A549 (cell line): ENCODE measurements at regions not wholly inside any gene's neighbourhood (a gene's known extent, or its start where the extent isn't known, plus 50 kb on each side); places are given as distances from the start of the nearest gene placed in this dataset.

Experiments used
- ATAC-seq, 2 experiments: fragments of 200-7000 bp in 1 of 2; fragments of >200 bp in 1 of 2; cut with Nextera tagmentation in 1 of 2; cut with Tn5 transposase in 1 of 2; 3 replicates each; pipeline versions ENCODE4 v1.8.0 to v1.9.1; 2018 to 2020; ENCODE audit warnings: mild to moderate bottlenecking in 1 of 2, moderate library complexity in 1 of 2
- CTCF ChIA-PET: fragments of 300-600 bp; sonication (Branson Sonifier 250); formaldehyde crosslinking; extraction: SDS; loops from one replicate; lab custom pipeline; 2021; ENCODE audit warnings: antibody characterized with exemption, inconsistent platforms; lab: Yijun Ruan, JAX
- POLR2A ChIA-PET: fragments of 350-600 bp; formaldehyde crosslinking; extraction: SDS; loops from one replicate; lab custom pipeline; 2021; ENCODE audit warnings: antibody characterized with exemption, inconsistent platforms; lab: Yijun Ruan, JAX
- DNase-seq, 2 experiments: peaks; one replicate each; pipeline versions ENCODE4 v3.0.0 to v3.0.0-alpha.2; 2011 to 2016; ENCODE audit warnings: low read depth in 1 of 2, low spot score in 1 of 2
- FAIRE-seq: peaks from 2 replicates; lab custom pipeline; 2011; peaks lifted over from hg19 to GRCh38; lab: Jason Lieb, UNC
- H3K27ac ChIP-seq, 2 experiments: fragments of >200 bp; sonication (Bioruptor Twin); formaldehyde crosslinking; 3 replicates each; pipeline ENCODE4 v1.5.1; 2016 to 2017
- H3K4me1 ChIP-seq: fragments of >200 bp; sonication (Bioruptor Twin); formaldehyde crosslinking; 3 replicates; pipeline ENCODE4 v1.6.1; 2016
- H3K4me2 ChIP-seq: fragments of >200 bp; sonication (Bioruptor Twin); formaldehyde crosslinking; 3 replicates; pipeline ENCODE4 v1.6.1; 2016
- H3K4me3 ChIP-seq: fragments of >200 bp; sonication (Bioruptor Twin); formaldehyde crosslinking; 3 replicates; pipeline ENCODE4 v1.5.1; 2016
- H3K9me3 ChIP-seq: fragments of >200 bp; sonication (Bioruptor Twin); formaldehyde crosslinking; 3 replicates; pipeline ENCODE4 v1.6.1; 2016
- BHLHE40 ChIP-seq: IDR thresholded peaks from 2 replicates; pipeline ENCODE4 v1.6.1; 2012; ENCODE audit warnings: low read depth, low read length, inconsistent platforms
- CBX2 ChIP-seq: fragments of 200-600 bp; sonication (generic); IDR thresholded peaks from 2 replicates; pipeline ENCODE4 v1.6.1; 2016; ENCODE audit warnings: low read depth, mild to moderate bottlenecking, borderline replicate concordance
- CEBPB ChIP-seq, 2 experiments: fragments of >200 bp in 1 of 2; sonication (Bioruptor Twin) in 1 of 2; formaldehyde crosslinking in 1 of 2; IDR thresholded peaks; 2 replicates each; pipeline ENCODE4 v1.6.1; 2012 to 2016
- CHD2 ChIP-seq: fragments of 150-350 bp; IDR thresholded peaks from 2 replicates; pipeline ENCODE4 v1.6.1; 2014; ENCODE audit warnings: low read length; ENCODE audit not compliant: partially characterized antibody
- EHF ChIP-seq: fragments of 250-450 bp; sonication (Bioruptor Pico); IDR thresholded peaks from 2 replicates; pipeline ENCODE4 v1.5.0; 2020; ENCODE audit warnings: mild to moderate bottlenecking
- FOSB ChIP-seq: fragments of 250-450 bp; sonication (Bioruptor Pico); IDR thresholded peaks from 2 replicates; pipeline ENCODE4 v1.5.0; 2020; ENCODE audit warnings: mild to moderate bottlenecking, moderate library complexity
- FOSL2 ChIP-seq, 2 experiments: fragments of 450-650 bp in 1 of 2; fragments of >200 bp in 1 of 2; sonication (Bioruptor Twin) in 1 of 2; formaldehyde crosslinking; IDR thresholded peaks; 2 replicates each; pipeline versions ENCODE4 v1.5.0 to v1.6.1; 2016 to 2020; ENCODE audit warnings: mild to moderate bottlenecking in 1 of 2, moderate library complexity in 1 of 2
- FOXS1 ChIP-seq: fragments of 250-450 bp; sonication (Bioruptor Pico); IDR thresholded peaks from 2 replicates; pipeline ENCODE4 v1.5.0; 2020; ENCODE audit warnings: mild to moderate bottlenecking, moderate library complexity
- HMGXB4 ChIP-seq: fragments of 250-450 bp; sonication (Bioruptor Pico); IDR thresholded peaks from 2 replicates; pipeline ENCODE4 v1.5.0; 2021; ENCODE audit warnings: mild to moderate bottlenecking, moderate library complexity, borderline replicate concordance
- HOXA7 ChIP-seq: fragments of 250-450 bp; sonication (Bioruptor Pico); IDR thresholded peaks from 2 replicates; pipeline ENCODE4 v1.5.0; 2020; ENCODE audit warnings: mild to moderate bottlenecking, moderate library complexity
- HOXB13 ChIP-seq: fragments of 250-450 bp; sonication (Bioruptor Pico); IDR thresholded peaks from 2 replicates; pipeline ENCODE4 v1.5.0; 2020; ENCODE audit warnings: low read depth, mild to moderate bottlenecking, moderate library complexity
- HOXB5 ChIP-seq: fragments of 250-450 bp; sonication (Bioruptor Pico); IDR thresholded peaks from 2 replicates; pipeline ENCODE4 v1.5.0; 2020; ENCODE audit warnings: mild to moderate bottlenecking, moderate library complexity
- KDM1A ChIP-seq: fragments of 200-600 bp; sonication (generic); IDR thresholded peaks from 2 replicates; pipeline ENCODE4 v1.6.1; 2016; ENCODE audit warnings: low read depth, mild to moderate bottlenecking
- MAFK ChIP-seq: fragments of 450-650 bp; IDR thresholded peaks from 2 replicates; pipeline ENCODE4 v1.6.1; 2014; ENCODE audit not compliant: partially characterized antibody
- MAZ ChIP-seq: fragments of 150-350 bp; IDR thresholded peaks from 2 replicates; pipeline ENCODE4 v1.6.1; 2014; ENCODE audit warnings: antibody characterized with exemption, low read depth, low read length, borderline replicate concordance
- NFE2L2 ChIP-seq: fragments of 150-350 bp; conservative IDR thresholded peaks from 2 replicates; pipeline ENCODE4 v1.6.1; 2014; ENCODE audit warnings: low read length
- PHF8 ChIP-seq: fragments of 200-600 bp; sonication (generic); IDR thresholded peaks from 2 replicates; pipeline ENCODE4 v1.6.1; 2016; ENCODE audit warnings: low read depth, mild to moderate bottlenecking, antibody characterized with exemption, moderate library complexity, borderline replicate concordance
- RCOR1 ChIP-seq: fragments of 150-350 bp; IDR thresholded peaks from 2 replicates; pipeline ENCODE4 v1.6.1; 2014; ENCODE audit warnings: antibody characterized with exemption, low read length, low read depth
- RNF2 ChIP-seq: fragments of 200-600 bp; sonication (generic); IDR thresholded peaks from 2 replicates; pipeline ENCODE4 v1.6.1; 2016; ENCODE audit warnings: low read depth, mild to moderate bottlenecking, antibody characterized with exemption, moderate library complexity, borderline replicate concordance
- SMC3 ChIP-seq: fragments of >200 bp; sonication (Bioruptor Twin); formaldehyde crosslinking; IDR thresholded peaks from 3 replicates; pipeline ENCODE4 v1.6.1; 2018; ENCODE audit warnings: inconsistent platforms
- ZFP36 ChIP-seq: fragments of 450-650 bp; IDR thresholded peaks from 2 replicates; pipeline ENCODE4 v1.6.1; 2014; ENCODE audit warnings: borderline replicate concordance; ENCODE audit not compliant: partially characterized antibody
- WGBS: methylation state at CpG from one replicate; pipeline ENCODE4 v1.1.6; 2017; ENCODE audit errors: missing lambda C conversion rate; 5-methylcytosine and 5-hydroxymethylcytosine counted together
- TF ChIP-seq, protein P1 (sequence below): fragments of >200 bp; sonication (Bioruptor Twin); formaldehyde crosslinking; IDR thresholded peaks from 3 replicates; pipeline ENCODE4 v1.5.1; 2016
- TF ChIP-seq, protein P2 (sequence below): IDR thresholded peaks from 2 replicates; pipeline ENCODE4 v1.6.1; 2012

DNA sequence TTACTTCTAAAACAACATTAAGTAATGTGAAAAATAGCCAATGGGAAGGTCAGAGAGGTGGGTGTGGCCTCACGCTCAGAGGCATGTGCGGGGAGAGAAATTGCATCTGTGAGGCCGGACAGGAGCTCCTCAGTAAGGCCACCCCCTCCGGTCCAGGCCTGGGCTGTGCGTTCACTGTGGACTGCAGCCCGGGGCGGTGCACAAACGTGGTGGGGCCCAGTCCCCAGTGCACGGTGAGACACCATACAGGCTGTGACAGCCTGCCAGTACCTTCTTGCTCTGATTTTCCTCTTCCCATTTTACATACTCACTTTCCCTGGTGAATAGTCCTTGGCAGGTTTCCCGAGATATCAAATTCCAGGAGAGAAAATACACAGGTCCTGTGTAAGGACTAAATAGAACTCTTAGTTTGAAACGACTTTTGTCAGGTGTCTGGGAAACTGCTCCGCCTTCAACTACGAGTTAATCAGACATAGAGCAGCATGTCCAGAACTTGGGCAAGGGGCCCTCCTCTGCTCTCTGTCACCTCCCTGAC, 174.1 kb upstream of the MKI67 start (continued):
- no peak for TF ChIP-seq PHF8
- TF ChIP-seq RCOR1: no peak
- no peak for TF ChIP-seq HOXA7 (CRISPR knock-in tag)
- no peak for TF ChIP-seq BHLHE40
- no peak for TF ChIP-seq HOXB5 (CRISPR knock-in tag)
- TF ChIP-seq, all 56 proteins: peak for 0

- DNase-seq (no peak), FAIRE-seq (no peak), ATAC-seq (no peak)
- 25% methylated on average over 5 of the region's 5 CpGs for WGBS
- Histone ChIP-seq H3K4me1 (no peaks in the 10 kb centered on the region), H3K4me3 (no peak overlapping the region), H3K27ac (no peak overlapping the region), H3K4me2 (no peak overlapping the region), H3K9me3 (no peaks in the 10 kb centered on the region)
- ChIA-PET CTCF (interaction anchor here (1.0 kb wide), 1 partner anchor 9 kb away, joined by 3 read pairs; no protein-coding TSS in a partner anchor), POLR2A (no interaction called here)
- TF ChIP-seq KDM1A (no peak), MAZ (no peak), HOXB13 (no peak), RNF2 (no peak), MAFK (no peak), FOSL2 (IDR thresholded peaks at IDR 0.05) (no peak), FOSL2 (CRISPR knock-in tag; IDR thresholded peaks at IDR 0.05) (no peak), ZFP36 (no peak), EHF (no peak)
These were observed 174.8 kb upstream of the MKI67 start for GRCh38 chr10:128301051-128301450.

DNA sequence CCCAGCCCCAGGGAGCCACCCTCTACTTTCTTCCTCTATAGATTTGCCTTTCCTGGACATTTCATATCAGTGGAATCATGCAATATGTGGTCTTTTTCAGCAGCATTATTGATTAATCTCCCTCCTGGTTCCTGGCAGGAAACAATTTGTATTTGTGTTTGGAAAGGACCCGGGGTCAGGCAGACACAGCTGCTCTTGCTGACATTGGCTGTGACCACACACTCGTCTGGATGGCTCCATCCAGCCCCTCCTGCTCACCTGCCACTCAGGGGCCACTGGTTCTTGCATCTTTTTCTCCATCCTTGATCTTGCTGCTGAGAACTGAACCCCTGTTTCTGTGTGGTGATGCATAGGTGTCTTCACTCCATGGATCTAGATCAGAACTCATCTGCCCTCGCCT, 176.6 kb upstream of the MKI67 start:
- Histone ChIP-seq H3K4me3 (no peak overlapping the region), H3K4me2 (no peak overlapping the region), H3K9me3 (no peaks in the 10 kb centered on the region), H3K27ac (no peak overlapping the region), H3K4me1 (no peaks in the 10 kb centered on the region)
- DNase-seq: no peak
- CTCF ChIA-PET: no interaction called here
- no peak for ATAC-seq
- POLR2A ChIA-PET: no interaction called here
- FAIRE-seq: no peak
- TF ChIP-seq MAFK: no peak
- no peak for TF ChIP-seq EHF
- 0% methylated on average over 3 of the region's 3 CpGs for WGBS

DNA sequence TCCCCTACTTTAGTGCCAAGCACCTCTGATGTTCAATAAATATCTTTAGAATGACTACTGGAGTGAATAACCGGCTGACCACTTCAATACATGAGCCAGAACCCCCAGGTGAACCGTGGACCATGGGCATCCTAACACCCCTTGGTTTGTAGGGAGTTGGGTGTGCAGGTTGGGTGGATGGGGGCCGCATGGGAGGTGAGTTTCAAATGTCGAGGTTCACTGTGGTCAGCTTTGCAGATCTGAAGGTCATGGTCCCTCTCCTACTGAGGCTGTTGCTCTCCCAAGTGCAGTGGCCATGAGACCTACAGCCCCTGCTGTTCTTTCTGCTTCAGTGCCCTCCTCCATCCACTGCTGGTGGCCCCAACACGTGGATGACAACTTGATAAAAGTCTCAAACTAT, 178.0 kb upstream of the MKI67 start:
- H3K27ac ChIP-seq: no peak overlapping the region
- WGBS: 5% methylated on average over 5 of the region's 5 CpGs
- no peak overlapping the region for H3K4me2 ChIP-seq
- TF ChIP-seq, protein P1, sequence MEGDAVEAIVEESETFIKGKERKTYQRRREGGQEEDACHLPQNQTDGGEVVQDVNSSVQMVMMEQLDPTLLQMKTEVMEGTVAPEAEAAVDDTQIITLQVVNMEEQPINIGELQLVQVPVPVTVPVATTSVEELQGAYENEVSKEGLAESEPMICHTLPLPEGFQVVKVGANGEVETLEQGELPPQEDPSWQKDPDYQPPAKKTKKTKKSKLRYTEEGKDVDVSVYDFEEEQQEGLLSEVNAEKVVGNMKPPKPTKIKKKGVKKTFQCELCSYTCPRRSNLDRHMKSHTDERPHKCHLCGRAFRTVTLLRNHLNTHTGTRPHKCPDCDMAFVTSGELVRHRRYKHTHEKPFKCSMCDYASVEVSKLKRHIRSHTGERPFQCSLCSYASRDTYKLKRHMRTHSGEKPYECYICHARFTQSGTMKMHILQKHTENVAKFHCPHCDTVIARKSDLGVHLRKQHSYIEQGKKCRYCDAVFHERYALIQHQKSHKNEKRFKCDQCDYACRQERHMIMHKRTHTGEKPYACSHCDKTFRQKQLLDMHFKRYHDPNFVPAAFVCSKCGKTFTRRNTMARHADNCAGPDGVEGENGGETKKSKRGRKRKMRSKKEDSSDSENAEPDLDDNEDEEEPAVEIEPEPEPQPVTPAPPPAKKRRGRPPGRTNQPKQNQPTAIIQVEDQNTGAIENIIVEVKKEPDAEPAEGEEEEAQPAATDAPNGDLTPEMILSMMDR: no peak
- no peak for TF ChIP-seq FOXS1
- no peak for TF ChIP-seq CBX2
- no peak for TF ChIP-seq MAZ
- TF ChIP-seq NFE2L2: no peak
- TF ChIP-seq SMC3: no peak
- no peak for TF ChIP-seq MAFK
- TF ChIP-seq, protein P2, sequence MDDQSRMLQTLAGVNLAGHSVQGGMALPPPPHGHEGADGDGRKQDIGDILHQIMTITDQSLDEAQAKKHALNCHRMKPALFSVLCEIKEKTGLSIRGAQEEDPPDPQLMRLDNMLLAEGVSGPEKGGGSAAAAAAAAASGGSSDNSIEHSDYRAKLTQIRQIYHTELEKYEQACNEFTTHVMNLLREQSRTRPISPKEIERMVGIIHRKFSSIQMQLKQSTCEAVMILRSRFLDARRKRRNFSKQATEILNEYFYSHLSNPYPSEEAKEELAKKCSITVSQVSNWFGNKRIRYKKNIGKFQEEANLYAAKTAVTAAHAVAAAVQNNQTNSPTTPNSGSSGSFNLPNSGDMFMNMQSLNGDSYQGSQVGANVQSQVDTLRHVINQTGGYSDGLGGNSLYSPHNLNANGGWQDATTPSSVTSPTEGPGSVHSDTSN: no peak
- no peak for TF ChIP-seq HMGXB4 (CRISPR knock-in tag)
- no peak for TF ChIP-seq CHD2
- TF ChIP-seq CEBPB (IDR thresholded peaks at IDR 0.05): no peak
- TF ChIP-seq FOSB (CRISPR knock-in tag): no peak
- H3K4me3 ChIP-seq: no peak overlapping the region
- CTCF ChIA-PET: no interaction called here
- DNase-seq (no peak), FAIRE-seq (no peak), ATAC-seq (no peak)
- H3K4me1 ChIP-seq: no peaks in the 10 kb centered on the region
- POLR2A ChIA-PET: no interaction called here
- no peaks in the 10 kb centered on the region for H3K9me3 ChIP-seq
